Posterior vena cava (tissue), 2 donors: ENCODE measurements at regions not wholly inside any gene's neighbourhood (a gene's known extent, or its start where the extent isn't known, plus 50 kb on each side); places are given as distances from the start of the nearest gene placed in this dataset.

ENCODE experiments used
- DNase-seq: peaks from one replicate; pipeline ENCODE4 v3.0.0-alpha.2; 2020; ENCODE audit warnings: low spot score
- intact Hi-C, 2 donors: fragments of 100-400 bp; cut with DNase I; formaldehyde crosslinking; loops; one replicate each; pipeline versions ENCODE4 v1.14.1 to v1.14.2; 2022 to 2023
- donor health status: DM: yes; HTN: yes; CAD: no.
- donor health status: DM: yes; HTN: yes; CAD: no.

GRCh38 chr21:45338311-45339017 lies 50.8 kb upstream of the POFUT2 start:
- no peak for DNase-seq
- intact Hi-C loops = no loop called here

DNA sequence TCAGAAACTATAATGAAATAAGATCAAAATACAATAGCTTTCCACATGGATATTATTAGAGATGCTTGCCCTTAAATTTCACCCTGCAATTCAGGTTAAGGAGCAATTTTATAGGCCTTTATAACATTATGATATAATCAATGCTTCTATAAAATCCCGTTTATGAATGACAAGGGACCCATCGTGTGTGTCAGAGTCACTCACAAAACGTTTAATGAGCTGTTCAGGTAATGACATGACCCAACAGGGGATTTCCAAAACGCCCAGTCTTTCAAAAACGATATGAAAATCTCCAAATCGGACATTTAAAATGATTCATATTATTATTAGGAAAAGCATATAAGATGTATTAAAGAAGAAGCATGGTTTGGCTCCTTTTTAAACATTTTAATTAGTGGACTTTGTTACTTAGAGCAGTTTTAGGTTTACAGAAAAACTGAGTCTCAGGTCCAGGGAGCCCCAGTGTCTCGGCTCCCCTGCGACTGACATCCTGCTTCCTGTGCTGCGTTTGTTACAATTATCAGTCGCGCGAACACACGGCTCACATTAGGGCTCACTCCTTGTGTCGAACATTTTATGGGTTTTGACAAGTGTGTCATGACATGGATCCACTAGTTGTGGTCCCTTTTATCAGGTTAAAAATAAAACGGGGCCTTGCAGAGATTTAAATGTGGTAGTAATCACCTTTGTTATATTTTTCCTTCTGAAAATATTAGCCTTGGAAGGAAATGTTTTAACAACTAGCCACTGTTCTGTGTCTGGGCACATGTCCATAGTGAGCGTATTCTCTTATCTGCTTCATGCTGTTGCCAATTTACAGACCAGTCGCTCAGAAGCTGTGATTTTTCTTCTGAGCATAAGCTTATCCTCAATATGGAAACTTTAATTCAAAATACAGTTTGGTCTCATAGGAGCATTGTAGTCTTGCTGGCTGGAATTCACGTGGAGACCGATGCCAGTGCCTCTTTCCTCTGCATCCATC lies 52.0 kb upstream of the POFUT2 start:
- intact Hi-C loops = no loop called here

GRCh38 chr21:45340515-45340914 lies 52.8 kb upstream of the POFUT2 start:
- no peak for DNase-seq
- intact Hi-C loops = no loop called here

More for the DNA sequence above, 52.0 kb upstream of the POFUT2 start:
- DNase-seq = no peak

- intact Hi-C loops = no loop called here
These were observed 53.6 kb upstream of the POFUT2 start for GRCh38 chr21:45341261-45341660.

DNA sequence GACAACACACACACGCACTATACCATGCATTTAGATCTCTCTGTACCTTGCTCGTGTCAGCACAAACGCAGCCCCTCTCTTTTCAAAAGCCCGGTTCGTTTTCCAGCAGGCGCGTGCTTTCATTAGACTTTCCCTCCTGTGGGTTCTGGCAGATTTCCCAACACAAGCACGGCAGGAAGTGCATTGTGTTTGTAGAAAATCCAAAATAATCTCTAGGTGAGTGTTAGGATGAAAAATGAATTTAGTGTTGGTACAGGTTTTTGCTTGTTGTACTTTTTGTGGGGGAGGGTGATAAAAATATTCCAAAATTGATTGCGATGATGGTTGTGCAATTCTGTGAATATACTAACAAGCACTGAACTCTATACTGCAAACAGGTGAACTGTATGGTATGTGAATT lies 54.1 kb upstream of the POFUT2 start:
- intact Hi-C loops = no loop called here
- no peak for DNase-seq

More at GRCh38 chr21:45341261-45341660, 53.6 kb upstream of the POFUT2 start:
- no peak for DNase-seq

DNA sequence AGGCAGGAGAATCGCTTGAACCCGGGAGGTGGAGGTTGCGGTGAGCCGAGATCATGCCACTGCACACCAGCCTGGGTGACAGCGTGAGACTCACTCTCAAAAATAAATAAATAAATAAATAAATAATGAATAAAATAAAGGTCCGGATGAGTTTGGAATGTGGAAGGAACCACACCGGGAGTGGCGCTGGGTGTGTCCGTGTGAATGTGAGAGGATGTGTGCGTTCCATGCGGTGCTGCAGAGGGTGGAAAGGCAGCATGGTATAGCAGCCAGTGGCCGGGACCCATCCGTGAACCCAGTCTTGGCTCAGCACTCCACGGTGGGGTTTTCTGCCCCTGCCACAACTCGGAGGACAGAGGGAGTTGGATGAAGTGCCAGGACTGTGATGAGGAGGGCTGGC lies 56.2 kb upstream of the POFUT2 start:
- intact Hi-C loops = loop anchor here in 1 of 2 donors (2.0 kb wide), 1 partner anchor 13 kb away; no protein-coding TSS in a partner anchor

DNA sequence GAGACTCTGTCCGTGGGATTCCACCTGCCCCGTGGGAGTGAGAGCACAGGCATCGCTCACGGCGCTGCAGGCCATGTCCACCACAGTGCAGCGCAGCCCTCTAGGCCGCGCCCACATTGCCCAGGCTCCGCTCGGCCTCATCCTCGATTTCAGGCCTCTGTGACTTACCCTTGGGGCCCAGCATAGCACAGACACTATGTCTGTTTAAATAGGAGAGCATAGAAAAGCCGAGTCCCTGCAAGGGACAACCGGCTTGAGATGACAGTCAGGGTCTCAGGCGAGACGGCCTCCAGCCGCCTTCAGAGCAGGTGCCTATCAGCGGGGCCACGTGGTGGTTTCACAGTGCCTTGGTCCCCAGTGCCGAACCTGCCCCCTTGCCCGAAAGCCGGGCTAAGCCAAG lies 56.9 kb upstream of the POFUT2 start:
- no peak for DNase-seq
- intact Hi-C loops = loop anchor here in 1 of 2 donors (2.0 kb wide), 1 partner anchor 14 kb away; no protein-coding TSS in a partner anchor

More for the DNA sequence above, 56.2 kb upstream of the POFUT2 start:
- no peak for DNase-seq

DNA sequence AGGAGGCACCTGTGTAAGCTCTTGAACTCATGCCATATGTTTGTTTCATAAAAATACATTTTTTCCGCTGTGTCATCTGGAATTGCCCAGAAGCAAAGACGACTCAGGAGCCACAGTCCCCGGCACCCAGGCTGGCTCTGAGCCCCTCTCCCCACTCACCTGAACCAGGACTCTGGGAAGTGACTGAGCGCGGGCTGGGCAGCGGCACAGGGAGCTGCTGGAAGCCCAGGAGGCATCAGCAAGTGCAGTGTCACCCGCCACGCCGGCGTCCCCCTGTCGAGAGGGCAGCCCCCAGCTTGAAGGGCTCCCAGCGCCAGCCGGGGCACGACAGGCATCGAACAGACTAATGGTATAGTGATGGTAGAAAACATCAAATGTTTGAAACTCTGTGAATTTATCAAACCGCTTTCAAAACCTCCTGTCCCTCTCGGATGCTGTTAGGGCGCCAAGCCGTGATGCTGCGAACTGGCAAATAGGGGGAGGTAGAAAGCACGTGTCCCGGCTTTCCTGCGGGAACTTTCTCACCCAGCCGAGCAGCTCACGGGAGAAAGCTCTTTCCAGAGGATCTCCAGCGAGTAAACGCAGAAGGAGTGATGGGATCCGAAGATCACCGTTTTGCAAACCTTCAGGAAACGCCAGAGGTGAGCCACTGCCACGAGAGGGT lies 57.8 kb upstream of the COL18A1 start:
- intact Hi-C loops = no loop called here
- no peak for DNase-seq

GRCh38 chr21:45347712-45348499 lies 57.1 kb upstream of the COL18A1 start:
- DNase-seq = no peak
- intact Hi-C loops = no loop called here

DNA sequence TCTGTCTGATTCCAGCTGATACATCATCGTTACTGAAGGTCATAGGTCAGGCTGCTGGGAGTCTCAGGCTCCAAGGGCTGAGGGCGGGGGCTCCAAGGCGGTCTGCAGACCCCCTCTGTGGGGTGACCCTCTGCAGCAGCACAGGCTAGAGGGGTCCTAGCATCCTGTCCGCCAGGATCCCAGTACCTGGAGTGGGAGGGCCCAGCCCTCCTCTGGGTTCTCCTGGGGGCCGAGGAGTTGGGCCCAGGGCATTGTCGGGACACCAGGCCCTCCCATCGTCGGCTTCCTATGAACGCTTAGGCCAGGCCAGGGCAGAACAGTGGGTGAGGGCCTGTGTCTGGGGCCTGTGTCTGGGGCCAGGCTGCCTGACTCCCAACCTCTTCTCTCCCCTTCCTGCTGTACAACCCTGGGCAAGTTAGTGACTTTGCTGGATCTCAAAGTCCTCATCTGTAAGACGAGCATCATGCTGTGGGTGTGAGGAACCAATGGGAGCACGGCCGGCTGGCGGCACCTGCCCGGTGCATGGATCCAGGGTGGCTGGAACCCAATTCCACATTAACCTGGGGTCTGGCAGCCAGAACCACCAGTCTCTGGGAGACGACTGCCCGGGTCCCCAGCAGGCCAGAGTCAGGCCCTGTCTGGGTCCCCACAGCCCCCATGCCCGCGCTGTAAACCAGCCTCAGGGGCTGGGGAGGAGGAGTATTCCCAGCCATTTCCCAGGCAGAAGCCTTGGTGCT lies 56.2 kb upstream of the COL18A1 start:
- intact Hi-C loops = no loop called here
- no peak for DNase-seq

DNA sequence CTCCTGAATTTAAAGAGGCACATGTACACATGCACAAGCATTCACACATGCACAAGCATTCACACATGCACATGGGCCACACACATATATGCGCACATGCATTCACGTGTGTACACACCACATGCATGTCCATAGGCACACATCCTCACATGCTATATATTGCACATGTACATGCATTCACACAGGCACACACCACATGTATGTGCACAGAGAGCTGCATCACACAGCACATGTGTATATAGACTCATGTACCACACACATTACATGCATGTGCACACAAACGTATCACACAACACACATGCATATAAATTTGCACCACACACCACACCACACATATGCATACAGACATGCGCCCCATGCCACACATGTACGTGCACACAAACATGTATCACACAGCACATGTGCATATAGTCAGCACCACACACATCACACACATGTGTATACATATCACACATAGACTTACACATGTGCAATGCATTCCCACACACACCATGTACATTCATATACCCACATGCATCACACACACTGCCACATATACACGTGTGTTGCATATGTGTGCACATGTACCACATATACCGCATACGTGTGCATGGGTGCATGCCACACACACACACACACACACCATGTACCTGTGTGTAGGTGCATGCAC lies 54.6 kb upstream of the COL18A1 start:
- DNase-seq = no peak
- intact Hi-C loops = no loop called here

DNA sequence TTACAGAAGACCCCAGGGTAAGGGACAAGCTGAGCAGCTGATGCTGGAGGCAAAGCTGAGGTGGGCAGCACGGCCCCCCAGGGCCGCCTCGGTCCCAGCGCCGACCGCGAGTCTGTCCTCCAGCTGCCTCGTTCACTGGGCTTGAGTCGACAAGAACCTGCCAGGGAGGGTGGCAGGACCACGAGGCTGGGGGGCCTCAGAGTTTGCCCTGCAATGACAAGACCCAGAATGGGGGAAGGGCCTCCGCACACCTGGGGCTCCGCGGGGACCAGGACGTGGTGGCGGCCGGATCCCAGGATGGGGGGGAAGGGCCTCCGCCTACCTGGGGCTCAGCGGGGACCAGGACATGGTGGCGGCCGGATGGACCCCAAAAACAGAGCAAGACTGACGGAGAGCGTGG lies 53.9 kb upstream of the COL18A1 start:
- intact Hi-C loops = no loop called here
- DNase-seq = no peak

- no peak for DNase-seq
- intact Hi-C loops = no loop called here
These were observed 53.3 kb upstream of the COL18A1 start for GRCh38 chr21:45351526-45352275.

DNA sequence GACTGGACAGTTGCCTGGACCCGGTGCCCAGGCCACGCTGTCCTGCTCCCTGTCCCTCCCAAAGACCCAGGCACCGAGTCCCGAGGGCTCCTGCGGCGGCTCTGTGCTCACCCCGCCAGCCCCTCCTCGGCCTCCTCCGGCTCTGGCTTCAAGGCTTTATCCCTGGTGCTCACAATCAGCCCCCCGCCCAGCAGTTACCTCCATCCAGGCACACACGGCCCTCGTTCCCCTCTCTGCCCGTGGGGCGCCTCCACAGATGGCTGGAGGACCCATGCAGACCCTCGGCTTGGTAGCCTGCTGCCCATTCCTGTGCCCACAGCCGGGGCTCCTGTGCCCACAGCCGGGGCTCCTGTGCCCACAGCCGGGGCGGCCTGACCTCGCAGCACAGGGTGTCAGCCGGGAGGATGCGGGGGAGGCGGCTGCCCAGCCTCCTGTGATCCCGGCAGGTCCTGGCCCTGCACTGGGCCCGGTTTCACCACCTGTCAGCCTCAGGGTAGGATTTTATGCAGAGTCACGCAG lies 52.3 kb upstream of the COL18A1 start:
- DNase-seq = no peak
- intact Hi-C loops = no loop called here

DNA sequence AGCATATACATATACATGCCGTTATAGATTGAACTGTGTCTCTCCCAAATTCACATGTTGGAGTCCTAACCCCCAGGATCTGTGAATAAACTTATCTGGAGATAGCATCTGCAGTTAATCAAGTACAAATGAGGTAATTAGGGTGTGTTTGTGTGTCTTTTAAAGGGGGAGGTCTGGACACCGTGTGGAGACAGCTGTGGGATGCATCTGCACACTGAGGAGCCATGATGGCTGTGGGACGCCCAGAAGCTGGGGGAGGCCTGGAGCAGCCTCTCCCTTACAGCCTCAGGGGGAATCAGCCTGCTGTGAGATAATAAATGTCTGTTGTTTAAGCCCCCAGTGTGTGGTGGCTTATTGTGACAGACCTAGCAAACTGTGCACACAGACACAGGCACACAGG lies 51.8 kb upstream of the COL18A1 start:
- no peak for DNase-seq
- intact Hi-C loops = no loop called here

DNA sequence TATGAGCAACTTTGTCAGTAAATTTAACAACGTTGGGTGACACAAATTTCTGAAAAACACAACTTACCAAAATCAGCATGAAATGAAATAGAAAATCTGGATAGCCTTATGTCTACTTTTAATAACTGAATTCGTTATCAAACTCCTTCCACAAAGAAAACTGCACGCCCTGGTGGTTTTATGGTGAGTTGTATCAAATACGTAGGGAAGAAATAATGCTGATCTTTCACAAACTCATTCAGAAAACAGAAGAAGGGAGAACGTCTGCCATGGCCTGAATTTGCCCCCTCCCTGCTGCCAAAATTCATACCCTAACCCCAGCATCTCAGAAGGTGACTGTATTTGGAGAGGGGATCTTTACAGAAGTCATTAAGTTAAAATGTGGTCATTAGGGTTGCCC lies 50.0 kb upstream of the COL18A1 start:
- no peak for DNase-seq
- intact Hi-C loops = loop anchor here in 1 of 2 donors (1.0 kb wide), 1 partner anchor 39 kb away; no protein-coding TSS in a partner anchor
